Suprapubic skin (tissue), 4 donors: ENCODE measurements at regions not wholly inside any gene's neighbourhood (a gene's known extent, or its start where the extent isn't known, plus 50 kb on each side); places are given as distances from the start of the nearest gene placed in this dataset.

Experiments used
- EP300 ChIP-seq: sonication (generic); formaldehyde crosslinking; IDR thresholded peaks from one replicate; pipeline ENCODE4 v1.6.1; 2017; ENCODE audit warnings: antibody characterized with exemption
- POLR2A ChIP-seq, 2 donors: fragments of 450-650 bp; IDR thresholded peaks; one replicate each; pipeline ENCODE4 v1.6.1; 2017; ENCODE audit warnings: antibody characterized with exemption in 2 of 2, mild to moderate bottlenecking in 2 of 2, moderate library complexity in 2 of 2
- POLR2AphosphoS5 ChIP-seq, 3 donors: sonication (generic); formaldehyde crosslinking; IDR thresholded peaks; one replicate each; pipeline ENCODE4 v1.6.1; 2017; ENCODE audit warnings: antibody characterized with exemption in 3 of 3
- TF ChIP-seq, protein P1 (sequence below), 2 donors: fragments of 200-600 bp in 1 of 2; fragments of 450-650 bp in 1 of 2; sonication (generic) in 1 of 2; IDR thresholded peaks; one replicate each; pipeline ENCODE4 v1.5.1; 2016 to 2019; ENCODE audit warnings: antibody characterized with exemption in 2 of 2, mild to moderate bottlenecking in 1 of 2, moderate library complexity in 1 of 2

DNA sequence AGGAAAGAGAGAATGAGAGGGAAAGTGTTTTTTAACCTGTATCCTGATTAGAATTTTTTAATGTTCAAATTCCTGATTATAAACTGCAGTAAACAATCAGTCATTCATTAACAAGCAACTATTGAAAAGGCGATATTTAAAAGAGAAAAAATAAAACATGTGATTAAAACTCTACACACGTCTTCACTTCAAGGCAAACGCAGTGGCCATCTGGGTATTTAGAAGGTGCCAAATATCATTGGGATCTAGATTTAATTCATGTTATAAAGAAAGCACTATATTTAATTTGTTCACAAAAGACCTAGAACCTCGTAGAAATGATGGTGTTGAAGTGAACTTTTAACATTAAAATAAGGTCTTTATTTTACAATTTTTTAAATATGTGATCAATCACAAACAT lies 189.4 kb upstream of the KLF14 start:
- TF ChIP-seq, protein P1, sequence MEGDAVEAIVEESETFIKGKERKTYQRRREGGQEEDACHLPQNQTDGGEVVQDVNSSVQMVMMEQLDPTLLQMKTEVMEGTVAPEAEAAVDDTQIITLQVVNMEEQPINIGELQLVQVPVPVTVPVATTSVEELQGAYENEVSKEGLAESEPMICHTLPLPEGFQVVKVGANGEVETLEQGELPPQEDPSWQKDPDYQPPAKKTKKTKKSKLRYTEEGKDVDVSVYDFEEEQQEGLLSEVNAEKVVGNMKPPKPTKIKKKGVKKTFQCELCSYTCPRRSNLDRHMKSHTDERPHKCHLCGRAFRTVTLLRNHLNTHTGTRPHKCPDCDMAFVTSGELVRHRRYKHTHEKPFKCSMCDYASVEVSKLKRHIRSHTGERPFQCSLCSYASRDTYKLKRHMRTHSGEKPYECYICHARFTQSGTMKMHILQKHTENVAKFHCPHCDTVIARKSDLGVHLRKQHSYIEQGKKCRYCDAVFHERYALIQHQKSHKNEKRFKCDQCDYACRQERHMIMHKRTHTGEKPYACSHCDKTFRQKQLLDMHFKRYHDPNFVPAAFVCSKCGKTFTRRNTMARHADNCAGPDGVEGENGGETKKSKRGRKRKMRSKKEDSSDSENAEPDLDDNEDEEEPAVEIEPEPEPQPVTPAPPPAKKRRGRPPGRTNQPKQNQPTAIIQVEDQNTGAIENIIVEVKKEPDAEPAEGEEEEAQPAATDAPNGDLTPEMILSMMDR (IDR thresholded peaks at IDR 0.05), result no peak
- TF ChIP-seq EP300 (no peak), POLR2A (IDR thresholded peaks at IDR 0.05) (no peak), POLR2AphosphoS5 (IDR thresholded peaks at IDR 0.05) (no peak)
